Esophagus squamous epithelium (tissue), 4 donors: ENCODE measurements at regions not wholly inside any gene's neighbourhood (a gene's known extent, or its start where the extent isn't known, plus 50 kb on each side); places are given as distances from the start of the nearest gene placed in this dataset.

Experiments
- CTCF ChIP-seq, 6 experiments: fragments of 450-650 bp in 4 of 6; fragments of 200-600 bp in 2 of 6; sonication (generic) in 2 of 6; IDR thresholded peaks; one replicate each; pipeline ENCODE4 v1.5.1; 2016 to 2019; ENCODE audit warnings: antibody characterized with exemption in 6 of 6, mild to moderate bottlenecking in 4 of 6, moderate library complexity in 4 of 6
- POLR2A ChIP-seq, 4 donors: fragments of 450-650 bp; IDR thresholded peaks; one replicate each; pipeline ENCODE4 v1.6.1; 2017; ENCODE audit warnings: antibody characterized with exemption in 4 of 4, mild to moderate bottlenecking in 4 of 4, moderate library complexity in 3 of 4

GRCh38 chr2:184294831-184295230, 303.5 kb upstream of the ZNF804A start:
- no peak for TF ChIP-seq CTCF (IDR thresholded peaks at IDR 0.05)
- no peak for TF ChIP-seq POLR2A (IDR thresholded peaks at IDR 0.05)
